Esophagus muscularis mucosa (tissue), 4 donors: ENCODE measurements at regions not wholly inside any gene's neighbourhood (a gene's known extent, or its start where the extent isn't known, plus 50 kb on each side); places are given as distances from the start of the nearest gene placed in this dataset.

ENCODE experiments used
- DNase-seq: peaks from one replicate; pipeline ENCODE4 v3.0.0-alpha.2; 2017; ENCODE audit errors: extremely low spot score
- H3K27ac ChIP-seq, 4 donors: fragments of 200-600 bp; sonication (generic); replicated peaks in 1 of 4; 1 replicate in 3 of 4; 2 replicates in 1 of 4; pipeline ENCODE4 v1.5.1; 2016 to 2019; ENCODE audit warnings: mild to moderate bottlenecking in 1 of 4
- H3K27me3 ChIP-seq, 4 donors: fragments of 200-600 bp; sonication (generic); one replicate each; pipeline versions ENCODE4 v1.5.1 to v1.6.0; 2016 to 2019
- H3K36me3 ChIP-seq, 4 donors: fragments of 200-600 bp; sonication (generic); one replicate each; pipeline ENCODE4 v1.5.1; 2016 to 2019
- H3K4me1 ChIP-seq, 4 donors: fragments of 200-600 bp; sonication (generic); one replicate each; pipeline ENCODE4 v1.5.1; 2016 to 2019
- H3K4me3 ChIP-seq, 4 donors: fragments of 200-600 bp; sonication (generic); 1 replicate in 2 of 4; 2 replicates in 2 of 4; pipeline ENCODE4 v1.5.1; 2016 to 2019; ENCODE audit warnings: mild to moderate bottlenecking in 4 of 4, moderate library complexity in 1 of 4
- H3K9me3 ChIP-seq, 4 donors: fragments of 200-600 bp; sonication (generic); 1 replicate in 3 of 4; 2 replicates in 1 of 4; pipeline ENCODE4 v1.5.1; 2016 to 2019
- CTCF ChIP-seq, 3 experiments: fragments of 200-600 bp in 2 of 3; fragments of 450-650 bp in 1 of 3; sonication (generic) in 2 of 3; IDR thresholded peaks; one replicate each; pipeline ENCODE4 v1.5.1; 2017 to 2019; ENCODE audit warnings: antibody characterized with exemption in 3 of 3, mild to moderate bottlenecking in 2 of 3, moderate library complexity in 1 of 3
- EP300 ChIP-seq: sonication (generic); formaldehyde crosslinking; IDR thresholded peaks from one replicate; pipeline ENCODE4 v1.6.1; 2017; ENCODE audit warnings: antibody characterized with exemption
- POLR2A ChIP-seq: fragments of 450-650 bp; IDR thresholded peaks from one replicate; pipeline ENCODE4 v1.6.1; 2017; ENCODE audit warnings: antibody characterized with exemption, moderate library complexity, mild to moderate bottlenecking, low read depth
- POLR2AphosphoS5 ChIP-seq, 2 donors: sonication (generic); formaldehyde crosslinking; IDR thresholded peaks; one replicate each; pipeline ENCODE4 v1.6.1; 2017; ENCODE audit warnings: antibody characterized with exemption in 2 of 2
- WGBS: methylation state at CpG from one replicate; pipeline ENCODE4 v1.1.5; 2018; 5-methylcytosine and 5-hydroxymethylcytosine counted together
- intact Hi-C: fragments of 100-400 bp; cut with DNase I; formaldehyde crosslinking; loops from one replicate; pipeline ENCODE4 v1.15.1; 2023

GRCh38 chr7:15848362-15848761, 161.9 kb upstream of the MEOX2 start:
- H3K27me3 ChIP-seq: no peaks in the 10 kb centered on the region
- no peak overlapping the region for H3K4me3 ChIP-seq
- no peak for TF ChIP-seq POLR2A
- TF ChIP-seq CTCF (IDR thresholded peaks at IDR 0.05): no peak
- TF ChIP-seq EP300: no peak
- TF ChIP-seq POLR2AphosphoS5 (IDR thresholded peaks at IDR 0.05): no peak
- no peaks in the 10 kb centered on the region for H3K36me3 ChIP-seq
- H3K9me3 ChIP-seq: no peaks in the 10 kb centered on the region
- H3K27ac ChIP-seq: no peak overlapping the region
- DNase-seq: no peak
- H3K4me1 ChIP-seq: peaks cover 0 to 3% (median 2%) of the 10 kb centered on the region in 4 donors
- intact Hi-C loops: loop anchor here (10.0 kb wide), 2 partner anchors 94 to 176 kb away; no protein-coding TSS in a partner anchor
- WGBS: 79% methylated on average over 3 of the region's 3 CpGs

- Histone ChIP-seq H3K27me3 (no peaks in the 10 kb centered on the region), H3K4me3 (no peak overlapping the region), H3K4me1 (no peaks in the 10 kb centered on the region), H3K9me3 (no peaks in the 10 kb centered on the region), H3K36me3 (no peaks in the 10 kb centered on the region), H3K27ac (no peak overlapping the region)
- TF ChIP-seq POLR2AphosphoS5 (IDR thresholded peaks at IDR 0.05) (no peak), CTCF (IDR thresholded peaks at IDR 0.05) (no peak), EP300 (no peak), POLR2A (no peak)
- no peak for DNase-seq
- 78% methylated on average over 3 of the region's 3 CpGs for WGBS
- intact Hi-C loops: loop anchor here (10.0 kb wide), 2 partner anchors 91 to 179 kb away; no protein-coding TSS in a partner anchor
These were observed 159.4 kb upstream of the MEOX2 start for GRCh38 chr7:15845868-15846267.

GRCh38 chr7:15845461-15845860, 159.0 kb upstream of the MEOX2 start:
- Histone ChIP-seq H3K4me3 (no peak overlapping the region), H3K36me3 (no peaks in the 10 kb centered on the region), H3K9me3 (no peaks in the 10 kb centered on the region)

GRCh38 chr7:15839416-15840100, 153.1 kb upstream of the MEOX2 start:
- 15% methylated on average over 15 of the region's 15 CpGs for whole genome bisulfite sequencing
- intact Hi-C loops: loop anchor here (10.0 kb wide), 2 partner anchors 85 to 185 kb away; no protein-coding TSS in a partner anchor
- Histone ChIP-seq H3K36me3 (no peaks in the 10 kb centered on the region), H3K27ac (peak overlapping the region; percentile 64 to 78 (median 70)), H3K4me3 (peak overlapping the region; percentile 35 to 54 (median 44)), H3K27me3 (no peaks in the 10 kb centered on the region), H3K4me1 (peaks cover 17 to 30% (median 26%) of the 10 kb centered on the region in 4 donors), H3K9me3 (no peaks in the 10 kb centered on the region)
- TF ChIP-seq CTCF (IDR thresholded peaks at IDR 0.05) (no peak), POLR2AphosphoS5 (IDR thresholded peaks at IDR 0.05) (peak; percentile 35 to 38)
- DNase-seq: no peak

More at GRCh38 chr7:15845461-15845860, 159.0 kb upstream of the MEOX2 start:
- TF ChIP-seq POLR2A (no peak), POLR2AphosphoS5 (IDR thresholded peaks at IDR 0.05) (no peak), CTCF (IDR thresholded peaks at IDR 0.05) (no peak), EP300 (no peak)
- Histone ChIP-seq H3K27ac (no peak overlapping the region), H3K27me3 (no peaks in the 10 kb centered on the region), H3K4me1 (no peaks in the 10 kb centered on the region)
- whole genome bisulfite sequencing: 85% methylated on average over 2 of the region's 2 CpGs
- intact Hi-C loops: loop anchor here (10.0 kb wide), 2 partner anchors 91 to 179 kb away; no protein-coding TSS in a partner anchor
- no peak for DNase-seq

- 83% methylated on average over 2 of the region's 2 CpGs for WGBS
- no peak for DNase-seq
- Histone ChIP-seq H3K4me1 (peaks cover 17 to 31% (median 26%) of the 10 kb centered on the region in 4 donors), H3K36me3 (no peaks in the 10 kb centered on the region), H3K27me3 (no peaks in the 10 kb centered on the region), H3K9me3 (no peaks in the 10 kb centered on the region), H3K4me3 (no peak overlapping the region), H3K27ac (peak overlapping the region in 3 of 4 donors; percentile 9 to 33 (median 28))
- TF ChIP-seq CTCF (IDR thresholded peaks at IDR 0.05) (no peak), POLR2A (no peak), EP300 (no peak), POLR2AphosphoS5 (IDR thresholded peaks at IDR 0.05) (no peak)
- intact Hi-C loops: no loop called here
These were observed 151.8 kb upstream of the MEOX2 start for GRCh38 chr7:15838265-15838664.
